ENCODE measurements at regions not wholly inside any gene's neighbourhood (a gene's known extent, or its start where the extent isn't known, plus 50 kb on each side); places are given as distances from the start of the nearest gene placed in this dataset.
A peak's percentile ranks its signal among the peaks of the same experiment; 100 is the strongest.
"Not testable (repeated sequence)": the region's sequence is repeated elsewhere in the genome, so short reads cannot be mapped to it uniquely, and the experiment has no call there.

GRCh38 chr13:78056865-78057264 lies 138.2 kb upstream of the EDNRB start:
- not testable (repeated sequence) for DNase-seq

- DNase-seq: no peak
Observed at GRCh38 chr13:78054157-78054556, 135.5 kb upstream of the EDNRB start.

GRCh38 chr13:78047151-78047550 lies 128.5 kb upstream of the EDNRB start:
- no peak for DNase-seq

DNA sequence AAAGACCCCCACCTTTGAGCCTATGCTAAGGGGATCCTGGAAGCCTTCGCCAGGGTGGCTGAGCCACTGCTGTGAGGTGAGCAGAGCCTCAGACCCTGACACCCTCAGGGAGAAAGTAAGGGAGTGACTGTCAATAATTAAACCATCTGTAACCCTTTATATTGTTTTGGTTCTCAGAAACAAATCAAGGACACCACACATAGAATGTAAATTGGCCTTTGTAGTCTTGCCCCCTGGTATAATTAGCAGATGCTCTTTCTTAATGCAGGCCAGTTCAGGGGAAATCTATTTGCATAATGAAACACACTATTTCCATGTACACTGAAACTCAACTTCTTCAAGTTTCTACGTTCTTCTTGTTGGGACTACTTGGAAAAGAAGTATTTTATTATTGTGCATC lies 127.7 kb upstream of the EDNRB start:
- no peak for DNase-seq

GRCh38 chr13:78045916-78046315 lies 127.3 kb upstream of the EDNRB start:
- DNase-seq: no peak

GRCh38 chr13:78041366-78041765 lies 122.7 kb upstream of the EDNRB start:
- not testable (repeated sequence) for DNase-seq

- no peak for DNase-seq
Observed at GRCh38 chr13:78040205-78040830, 121.7 kb upstream of the EDNRB start.

DNA sequence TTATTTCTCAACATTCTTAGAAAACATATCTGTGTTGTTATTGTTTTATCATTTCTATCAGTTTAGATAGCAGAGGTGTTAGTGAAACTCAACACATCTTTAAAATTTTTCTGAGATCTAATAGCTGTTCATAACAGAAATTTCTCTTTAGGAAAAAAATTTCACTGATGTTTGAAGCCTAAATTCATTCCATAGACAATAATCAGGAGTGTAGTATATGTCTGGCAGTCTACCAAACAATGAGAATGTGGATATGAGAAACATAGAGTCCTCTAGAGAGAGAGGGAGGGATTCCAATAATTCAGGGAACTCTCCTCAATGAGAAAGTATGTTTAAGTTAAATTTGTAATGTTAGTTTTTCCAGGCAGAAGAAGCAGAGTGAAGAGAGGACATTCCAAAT lies 118.2 kb upstream of the EDNRB start:
- no peak for DNase-seq

- no peak for DNase-seq
Observed at GRCh38 chr13:78035500-78035899, 116.9 kb upstream of the EDNRB start.

GRCh38 chr13:78033509-78033908 lies 114.9 kb upstream of the EDNRB start:
- no peak for DNase-seq

DNA sequence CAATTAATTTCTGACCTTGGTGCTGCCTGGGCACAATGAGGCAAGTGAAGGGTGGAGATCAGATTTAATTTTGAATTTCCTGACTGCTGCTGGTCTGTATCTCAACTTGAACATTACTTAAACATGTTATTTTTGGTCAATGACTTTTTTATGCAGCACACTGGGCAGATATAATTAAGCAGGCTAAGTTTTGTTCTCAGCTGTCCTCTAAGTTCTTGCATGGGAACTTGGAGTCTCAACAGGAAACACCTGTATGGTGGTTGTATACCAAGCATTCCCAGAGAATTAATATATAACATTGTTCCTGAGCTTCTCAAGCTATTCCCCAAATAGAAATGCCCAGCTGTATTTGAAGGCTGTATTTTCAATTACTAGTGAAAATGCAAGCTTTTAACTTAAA lies 113.5 kb upstream of the EDNRB start:
- no peak for DNase-seq

DNA sequence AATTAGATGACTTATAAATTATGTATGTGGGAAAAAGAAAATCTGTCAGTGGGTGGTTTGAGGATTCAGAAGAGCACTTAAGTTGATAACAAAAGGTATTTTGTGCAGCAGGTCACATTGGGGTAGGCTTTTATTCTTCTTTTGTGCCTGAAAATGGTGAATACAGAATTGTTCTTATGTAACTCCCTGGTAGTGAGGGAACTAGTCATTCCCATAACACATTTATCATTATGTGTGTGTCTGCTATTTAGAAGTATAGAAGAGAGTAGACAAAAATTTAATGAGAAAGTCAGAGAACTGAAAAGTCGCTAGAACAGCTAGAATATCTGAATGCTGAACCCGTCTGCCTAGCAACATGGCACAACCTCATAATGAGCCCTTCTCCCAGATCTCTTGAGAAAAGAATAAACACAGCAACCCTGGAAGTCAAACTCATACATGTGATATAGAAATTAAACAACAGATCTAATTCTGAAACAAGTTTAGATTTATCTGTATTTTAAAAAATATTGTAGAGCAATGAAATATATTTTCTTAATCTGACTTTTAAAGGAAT lies 111.8 kb upstream of the EDNRB start:
- DNase-seq: no peak

DNA sequence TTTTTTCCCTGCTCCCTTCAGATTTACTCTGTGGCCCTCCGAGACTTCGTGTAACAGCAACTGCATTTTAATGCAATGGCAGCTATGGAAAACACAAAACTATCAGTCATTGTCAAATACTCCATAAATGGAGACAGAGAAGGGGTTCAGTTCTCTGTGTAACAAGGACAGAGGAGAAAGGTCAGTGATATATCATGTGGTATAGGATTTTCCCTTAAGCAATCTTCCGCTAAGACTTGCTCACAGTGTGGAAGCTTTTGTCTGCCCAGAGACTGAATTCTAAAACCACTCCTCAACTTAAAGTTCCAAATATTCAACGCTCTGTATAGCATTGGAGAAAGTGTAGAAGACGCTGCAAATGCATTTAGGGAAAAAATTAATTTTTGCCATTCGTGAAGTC lies 111.3 kb upstream of the EDNRB start:
- no peak for DNase-seq

- DNase-seq: no peak
Observed at GRCh38 chr13:78028960-78029359, 110.3 kb upstream of the EDNRB start.

GRCh38 chr13:78024996-78025395 lies 106.4 kb upstream of the EDNRB start:
- DNase-seq: no peak

DNA sequence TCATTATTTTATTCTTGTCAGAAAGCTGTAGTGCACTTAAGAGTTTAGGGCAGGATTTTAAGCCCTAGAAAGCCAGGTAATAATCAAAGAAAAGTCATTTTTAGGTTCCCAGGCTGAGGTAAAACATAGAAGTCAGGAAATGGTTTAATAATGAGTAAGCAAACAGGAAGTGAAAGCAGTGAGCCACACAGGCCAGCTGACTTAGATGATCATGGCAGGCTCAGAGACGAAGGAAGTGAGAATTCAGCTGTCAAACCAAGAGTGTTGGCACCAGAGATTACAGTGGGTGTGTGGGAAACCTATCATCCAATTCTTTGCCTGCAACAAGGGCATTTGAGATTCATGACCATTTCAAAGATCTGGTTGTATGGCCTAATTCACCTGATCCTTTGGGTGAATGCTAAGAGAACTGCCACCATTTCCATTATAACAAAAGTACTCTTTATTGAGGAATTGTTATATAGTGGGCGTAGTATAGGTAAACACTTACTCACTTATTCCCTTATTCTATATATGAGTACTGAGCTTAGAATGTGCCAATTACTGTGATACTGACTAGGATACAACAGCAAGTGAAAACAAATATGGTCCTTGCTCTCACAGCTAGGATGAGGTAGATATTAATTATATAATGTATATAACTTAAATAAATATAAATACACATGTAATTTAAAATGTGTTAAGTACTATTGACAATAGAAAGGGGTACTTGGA lies 103.7 kb upstream of the EDNRB start:
- peak; percentile 12 for DNase-seq

DNA sequence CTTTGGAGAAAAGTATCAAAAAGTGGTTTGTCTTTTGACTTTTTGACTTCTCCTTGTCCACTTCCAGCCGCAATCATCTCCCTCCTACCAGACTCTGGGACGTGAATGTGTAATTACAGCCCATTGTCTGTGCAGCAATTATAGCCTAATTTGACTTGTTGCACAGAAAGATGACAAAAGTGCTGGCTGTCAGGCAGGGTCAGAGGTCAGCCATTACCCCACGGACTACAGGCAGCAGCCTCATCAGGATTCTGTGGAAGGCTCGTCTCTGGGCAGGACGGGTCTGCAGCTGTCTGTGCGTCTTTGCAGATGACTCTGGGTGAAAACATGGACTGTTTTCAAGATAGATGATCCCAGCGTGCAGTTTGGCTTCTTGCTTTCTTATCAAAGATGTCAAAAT lies 102.2 kb upstream of the EDNRB start:
- DNase-seq: peak; percentile 66

- no peak for DNase-seq
Observed at GRCh38 chr13:78015782-78016181, 97.2 kb upstream of the EDNRB start.

DNA sequence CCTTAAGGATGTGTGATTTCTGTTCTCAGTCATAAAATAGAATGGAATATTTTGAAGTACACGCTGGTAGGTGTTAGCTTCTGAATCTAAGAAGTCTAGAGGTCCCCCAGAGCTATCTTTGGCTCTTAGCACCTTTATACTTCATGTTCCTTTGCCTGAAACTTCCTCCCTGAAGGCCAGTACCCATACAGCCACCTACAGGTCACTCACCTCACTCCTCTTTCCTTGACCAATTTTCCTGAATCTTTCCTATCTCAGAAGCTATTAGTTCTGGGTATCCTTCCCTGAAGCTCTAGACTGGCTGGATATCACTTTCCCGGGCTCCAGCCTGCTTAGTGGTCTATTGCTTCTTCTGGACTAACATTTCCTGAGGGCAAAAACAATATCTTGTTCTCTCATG lies 93.4 kb upstream of the EDNRB start:
- DNase-seq: no peak

GRCh38 chr13:78004821-78005220 lies 86.2 kb upstream of the EDNRB start:
- no peak for DNase-seq

DNA sequence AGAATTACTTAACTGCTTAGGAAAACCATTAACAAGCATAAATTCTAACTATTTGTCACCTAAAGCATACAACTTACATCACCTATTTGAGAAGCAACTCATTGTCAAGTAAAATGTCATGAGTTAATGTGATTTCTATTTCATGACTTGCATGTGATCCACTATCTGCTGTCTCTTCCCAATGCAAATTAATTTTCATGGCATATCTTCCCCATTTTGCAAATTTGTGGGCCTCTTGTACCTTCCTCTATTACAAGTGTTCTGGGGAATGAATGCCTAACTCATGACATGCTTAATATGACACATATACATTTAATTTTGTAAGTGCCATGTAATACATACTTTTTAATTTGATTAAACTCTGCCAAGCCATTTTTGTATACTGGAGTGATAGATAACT lies 81.1 kb upstream of the EDNRB start:
- DNase-seq: no peak

DNA sequence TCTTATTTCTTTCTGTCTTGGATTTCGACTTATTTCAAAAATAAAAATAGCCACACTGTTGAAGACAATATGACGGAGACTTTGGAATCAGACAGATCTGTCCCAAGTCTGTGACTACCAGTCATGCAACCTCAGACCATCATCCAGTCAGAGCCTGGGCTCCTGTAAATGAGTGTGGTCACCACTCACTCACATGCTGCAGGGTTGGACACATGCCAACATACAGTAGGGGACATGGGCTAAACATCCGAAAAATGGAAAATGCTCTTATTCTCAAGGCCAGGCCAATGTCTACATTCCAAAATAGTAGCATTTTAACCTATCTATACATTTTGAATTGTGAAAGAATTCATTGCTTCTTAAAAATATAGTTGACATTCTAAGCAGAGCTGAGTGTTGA lies 75.5 kb upstream of the EDNRB start:
- no peak for DNase-seq

DNA sequence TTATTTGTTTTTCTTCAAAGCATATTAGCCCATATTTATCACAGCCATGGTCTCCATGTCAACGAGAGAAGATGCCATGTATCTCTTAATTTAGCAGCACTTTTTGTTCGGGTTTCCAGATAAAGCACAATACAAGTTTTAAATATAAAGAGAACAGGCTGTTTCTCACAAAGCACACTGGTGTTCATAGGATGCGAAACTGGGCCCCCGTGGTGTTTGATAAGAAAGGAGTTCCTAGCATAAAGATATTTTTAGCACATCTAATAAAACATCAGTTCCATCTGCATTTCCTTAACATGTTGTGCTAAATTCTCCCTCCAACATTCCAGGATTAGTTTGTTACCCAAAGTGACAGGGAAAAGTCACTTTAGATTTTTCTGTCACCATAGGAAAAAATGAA lies 72.4 kb upstream of the EDNRB start:
- DNase-seq: no peak

DNA sequence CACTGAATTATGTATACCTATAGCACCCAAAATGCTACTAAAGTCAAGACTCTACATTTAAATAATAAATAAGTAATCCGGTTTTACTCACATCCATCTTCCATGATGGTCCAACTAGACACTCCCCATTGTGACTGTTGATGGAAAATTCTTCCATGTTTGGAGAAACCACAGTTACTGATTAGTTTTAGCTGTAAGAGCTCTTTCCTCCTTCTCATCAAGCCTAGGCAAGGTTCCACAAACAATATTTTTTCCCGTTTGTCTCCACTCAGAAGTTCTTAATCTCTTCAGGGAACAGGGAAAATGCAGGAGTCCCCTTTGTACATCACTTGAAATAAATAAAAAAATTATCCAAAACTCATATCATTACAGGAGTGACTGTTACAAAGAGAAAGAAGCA lies 70.7 kb upstream of the EDNRB start:
- DNase-seq: no peak

- DNase-seq: no peak
Observed at GRCh38 chr13:77988355-77988754, 69.7 kb upstream of the EDNRB start.

All from NCI-H69 (cell line).